ENCODE measurements at regions not wholly inside any gene's neighbourhood (a gene's known extent, or its start where the extent isn't known, plus 50 kb on each side); places are given as distances from the start of the nearest gene placed in this dataset.

- no peak for DNase-seq
Observed at GRCh38 chr1:234746798-234747196, 136.8 kb upstream of the IRF2BP2 start.

DNA sequence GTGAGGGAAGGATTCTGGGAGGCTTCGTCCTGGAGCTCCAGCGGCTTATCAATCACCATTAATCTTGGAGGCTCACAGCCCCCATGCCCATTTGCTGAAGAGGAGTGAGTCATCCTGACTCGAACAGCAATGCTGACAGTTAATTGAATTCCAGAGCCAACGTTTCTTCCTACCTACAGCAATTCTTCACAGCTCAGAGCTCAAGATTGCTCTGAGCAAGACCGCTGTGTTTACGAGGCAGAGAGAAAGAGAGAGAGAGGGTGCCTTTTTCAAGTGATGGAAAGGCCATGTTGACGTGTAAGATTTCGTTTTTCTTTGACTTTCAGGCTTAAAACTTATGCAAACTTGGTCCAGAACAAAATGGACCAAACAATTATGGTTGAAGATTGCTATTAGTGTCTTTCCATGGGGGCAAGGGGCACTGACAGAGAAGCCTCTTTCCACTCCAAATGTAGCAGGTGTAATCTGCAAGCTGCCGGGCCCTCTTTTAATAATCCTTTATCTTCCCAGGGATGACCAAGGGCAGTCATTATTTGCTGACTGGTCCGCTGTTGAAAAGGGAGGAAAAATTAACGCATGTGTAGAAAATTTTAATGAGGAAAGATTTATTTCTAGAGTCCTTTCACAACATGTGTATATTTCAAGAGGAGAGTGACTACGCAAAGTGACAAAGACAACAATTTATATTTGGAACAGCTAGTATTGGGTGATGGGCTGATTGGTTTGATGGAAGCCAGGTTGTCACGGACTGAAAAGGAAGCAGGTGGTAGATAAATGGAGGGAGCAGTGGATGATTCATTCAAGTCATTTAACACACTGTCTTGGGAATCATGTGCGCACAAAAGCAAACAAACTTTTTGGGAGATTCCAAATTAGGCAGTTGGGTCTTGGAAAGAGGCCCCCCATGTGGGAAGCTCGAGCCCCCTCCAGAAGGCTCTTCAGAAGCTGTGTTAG, 136.1 kb upstream of the IRF2BP2 start:
- DNase-seq: no peak

GRCh38 chr1:234745276-234745675, 135.3 kb upstream of the IRF2BP2 start:
- no peak for DNase-seq

DNA sequence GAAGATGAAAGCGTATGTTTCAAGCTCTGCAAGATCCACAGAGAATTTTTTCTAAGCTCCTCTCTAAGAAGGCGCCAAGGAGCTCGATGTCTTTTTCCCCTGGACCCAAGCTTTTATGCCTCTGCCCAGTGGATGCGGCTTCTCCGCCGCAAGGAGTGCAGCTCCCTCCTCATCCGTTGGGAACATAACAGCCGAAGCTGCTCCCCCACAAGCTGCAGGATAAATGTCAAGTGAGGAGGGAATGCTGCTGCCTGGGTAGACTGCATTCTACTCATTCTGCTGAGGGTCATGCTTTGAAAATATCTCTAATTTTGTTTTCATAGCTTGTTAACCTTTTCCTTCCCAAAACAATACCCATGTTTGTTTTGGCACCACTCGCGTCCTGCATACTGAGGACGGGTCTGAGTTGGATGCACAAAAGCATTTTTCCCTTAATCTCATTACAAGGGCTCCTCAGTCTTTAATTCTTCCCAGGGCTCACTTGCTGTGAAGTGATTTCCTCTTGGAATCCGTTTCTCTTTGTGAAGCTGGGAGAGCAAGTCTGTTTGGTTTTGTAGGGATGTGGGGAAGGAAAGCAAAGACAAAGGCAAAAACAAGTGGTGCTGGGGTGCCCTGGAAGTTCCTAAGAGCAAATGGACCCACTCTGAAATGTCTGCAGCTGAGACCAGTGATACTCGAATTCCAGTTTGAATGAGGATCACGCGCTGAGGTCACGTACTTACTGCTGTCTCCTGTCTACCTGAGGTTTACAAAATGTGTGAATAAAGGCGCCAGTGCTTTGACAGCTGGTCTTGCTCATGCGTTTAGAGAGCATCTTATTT, 134.0 kb upstream of the IRF2BP2 start:
- DNase-seq: no peak

DNA sequence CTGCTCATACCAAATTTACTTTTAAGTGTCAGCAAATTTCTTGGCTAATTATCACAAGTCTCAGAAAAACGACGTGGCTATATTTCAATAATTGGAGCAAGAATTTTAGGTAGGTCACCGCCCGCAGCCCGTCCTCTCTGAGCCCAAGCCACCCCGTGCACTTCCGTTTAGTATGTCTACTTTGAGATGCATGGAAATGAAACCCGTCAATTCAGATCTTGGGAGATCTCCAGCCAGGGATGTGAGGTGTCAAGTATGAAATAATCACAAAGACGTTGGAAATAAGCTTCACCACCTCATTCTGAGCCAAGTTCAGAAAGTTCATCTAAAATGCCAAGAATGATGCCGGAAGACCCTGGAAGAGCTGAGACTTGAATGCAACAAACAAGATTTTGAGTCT, 132.6 kb upstream of the IRF2BP2 start:
- no peak for DNase-seq

DNA sequence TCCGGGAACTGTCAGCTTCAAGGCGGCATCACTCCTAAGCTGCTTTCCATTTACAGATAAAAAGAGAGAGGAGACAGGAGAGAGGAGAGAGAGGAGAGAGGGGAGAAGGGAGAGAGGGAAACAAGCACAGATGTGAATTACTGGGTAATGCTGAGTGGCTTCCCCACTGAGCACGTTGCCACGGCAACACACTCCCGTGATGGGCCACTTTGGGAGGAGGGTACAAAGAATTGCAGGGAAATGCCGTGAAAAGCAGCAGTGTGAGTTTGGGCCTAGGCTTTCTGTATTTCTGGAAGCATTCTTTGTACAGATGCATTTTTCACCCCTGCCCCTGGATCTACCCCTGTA, 128.0 kb upstream of the IRF2BP2 start:
- no peak for DNase-seq

DNA sequence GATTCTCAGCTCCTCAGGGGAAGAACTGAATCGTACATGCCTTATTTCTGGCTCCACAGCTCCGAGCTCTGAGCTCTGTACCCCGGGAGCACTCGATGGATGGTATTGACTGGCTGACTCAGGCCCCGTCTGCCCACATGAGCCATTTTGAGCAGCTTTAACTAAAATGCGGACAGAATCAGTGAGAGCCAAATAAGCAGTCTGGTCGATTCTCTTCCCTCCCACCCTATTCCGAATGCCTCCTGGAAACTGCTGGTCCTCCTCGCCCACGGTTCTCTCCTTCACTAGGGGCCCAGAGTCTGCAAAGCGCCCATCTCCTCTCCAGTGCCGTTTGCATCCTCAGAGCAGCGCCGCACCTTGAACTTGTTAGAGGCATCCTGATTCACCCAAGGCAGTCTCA, 125.9 kb upstream of the IRF2BP2 start:
- DNase-seq: no peak

DNA sequence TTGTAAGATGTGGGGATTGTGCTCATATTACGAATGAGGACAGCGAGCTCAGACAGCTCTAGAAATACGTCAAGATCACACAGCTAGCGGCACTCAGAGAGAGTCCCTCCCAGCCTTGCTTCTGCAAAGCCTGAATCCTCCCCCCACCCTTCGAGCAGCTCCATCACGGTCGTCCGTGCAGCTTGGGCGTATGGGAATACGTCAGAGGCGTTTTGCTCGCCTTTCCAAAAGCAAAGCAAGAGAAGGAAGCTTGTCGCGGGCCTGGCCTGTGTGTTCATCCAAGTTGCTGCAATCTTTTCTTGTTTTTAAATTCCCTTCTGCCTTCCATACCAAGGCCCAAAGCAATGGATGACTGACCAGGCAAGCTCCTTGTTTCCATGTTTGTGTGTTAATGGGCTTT, 125.5 kb upstream of the IRF2BP2 start:
- no peak for DNase-seq

DNA sequence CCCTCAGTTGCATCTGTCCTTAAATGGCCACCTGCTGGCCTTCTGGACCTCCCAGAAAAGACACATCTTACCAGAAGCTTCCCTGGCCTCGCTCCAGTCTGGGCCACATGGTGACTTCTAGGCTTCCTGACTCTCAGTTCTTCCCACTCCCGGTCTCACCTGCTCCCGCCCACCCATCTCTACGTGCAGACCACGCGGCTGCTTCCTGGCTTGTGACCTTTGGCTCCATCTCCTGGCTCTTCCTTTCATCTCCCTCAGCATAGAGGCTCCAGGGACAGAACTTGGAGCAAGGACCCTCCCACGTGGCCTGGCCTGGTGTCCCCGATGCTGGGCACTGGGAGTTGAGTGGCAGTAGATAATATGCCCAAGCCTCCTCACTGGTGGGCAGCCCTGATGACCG, 124.9 kb upstream of the IRF2BP2 start:
- no peak for DNase-seq

DNA sequence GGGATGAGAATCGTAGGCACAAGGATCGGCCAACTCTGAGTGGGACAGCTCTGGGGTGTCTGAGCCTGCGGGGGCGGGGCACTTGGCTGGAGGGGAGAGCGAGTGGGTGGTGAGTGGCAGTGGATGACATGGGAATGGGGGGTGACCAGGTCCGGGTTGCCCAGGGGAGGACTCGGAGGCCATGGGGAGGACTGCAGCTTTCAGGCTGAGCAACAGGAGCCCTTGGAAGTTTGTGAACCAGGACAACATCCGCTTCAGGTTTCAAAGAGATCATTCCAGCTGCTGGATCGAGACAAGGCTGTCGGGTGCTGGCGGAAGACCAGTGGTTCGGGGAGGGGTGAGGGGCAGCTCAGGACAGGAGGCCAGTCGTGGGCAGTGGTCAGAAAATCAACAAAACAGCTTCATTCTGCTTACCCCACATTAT, 124.4 kb upstream of the IRF2BP2 start:
- no peak for DNase-seq

DNA sequence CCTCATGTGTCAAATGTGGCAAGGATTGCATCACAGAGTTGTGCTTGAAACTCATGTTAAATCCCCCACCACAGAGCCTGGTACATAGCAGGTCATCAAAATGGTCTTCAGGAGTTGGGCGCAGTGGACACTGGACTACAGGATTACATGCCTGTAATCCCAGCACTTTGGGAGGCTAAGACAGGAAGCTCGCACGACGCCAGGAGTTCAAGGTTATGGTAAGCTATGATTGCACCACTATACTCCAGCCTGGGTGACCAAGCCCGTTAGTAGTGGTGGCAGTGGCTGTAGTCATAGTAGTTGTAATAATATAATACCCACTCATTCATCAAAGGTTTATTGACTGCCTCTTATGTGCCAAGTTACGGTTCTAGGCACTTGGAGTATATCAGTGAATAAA, 123.4 kb upstream of the IRF2BP2 start:
- DNase-seq: no peak

DNA sequence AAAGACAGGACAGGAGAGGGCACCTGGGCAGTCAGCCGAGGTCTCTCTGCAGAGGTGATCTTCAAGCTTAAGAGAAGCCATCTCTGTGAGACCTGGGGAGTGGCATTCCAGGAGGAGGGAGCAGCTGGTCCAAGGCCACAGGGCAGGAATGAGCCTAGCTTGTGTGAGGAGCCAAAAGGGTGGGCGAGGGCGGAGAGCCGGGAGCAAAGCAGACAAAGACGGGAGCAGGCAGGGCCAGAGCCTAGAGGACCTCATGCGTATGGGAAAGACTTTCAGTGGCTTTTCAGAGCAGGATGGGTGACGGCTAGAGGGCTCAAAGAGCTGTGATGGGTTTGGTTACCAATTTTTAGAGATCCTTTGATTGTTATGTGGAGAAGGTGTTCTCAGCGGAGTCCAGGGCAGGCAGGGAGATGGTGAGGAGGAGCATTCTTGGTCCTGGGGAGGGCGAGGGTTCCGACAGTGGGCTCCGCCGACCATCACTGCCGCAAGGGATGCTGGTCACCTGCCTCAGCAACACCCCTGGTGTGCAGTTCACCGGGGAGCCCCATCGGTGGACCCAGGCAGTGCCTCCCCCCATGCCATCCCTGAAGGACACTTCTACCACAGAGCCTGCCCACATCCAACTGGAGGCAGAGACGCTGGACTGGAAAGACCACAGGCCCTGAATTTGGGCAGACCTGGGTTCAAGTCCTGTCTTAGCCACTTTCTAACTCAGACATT, 122.9 kb upstream of the IRF2BP2 start:
- no peak for DNase-seq

DNA sequence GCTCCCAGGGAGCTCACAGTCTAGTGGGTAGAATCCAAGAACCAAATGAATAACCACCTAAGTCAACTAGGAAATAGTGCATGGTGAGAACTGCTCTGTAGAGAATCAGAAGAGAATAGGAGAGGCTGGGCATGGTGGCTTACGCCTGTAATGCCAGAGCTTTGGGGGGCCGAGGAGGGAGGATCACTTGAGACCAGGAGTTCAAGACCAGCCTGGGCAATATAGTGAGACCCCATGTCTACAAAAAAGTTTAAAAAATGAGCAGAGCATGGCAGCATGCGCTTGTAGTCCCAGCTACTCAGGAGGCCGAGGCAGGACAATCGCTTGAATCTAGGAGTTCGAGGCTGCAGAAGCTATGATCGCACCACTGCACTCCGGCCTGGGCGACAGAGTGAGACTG, 122.3 kb upstream of the IRF2BP2 start:
- DNase-seq: no peak

DNA sequence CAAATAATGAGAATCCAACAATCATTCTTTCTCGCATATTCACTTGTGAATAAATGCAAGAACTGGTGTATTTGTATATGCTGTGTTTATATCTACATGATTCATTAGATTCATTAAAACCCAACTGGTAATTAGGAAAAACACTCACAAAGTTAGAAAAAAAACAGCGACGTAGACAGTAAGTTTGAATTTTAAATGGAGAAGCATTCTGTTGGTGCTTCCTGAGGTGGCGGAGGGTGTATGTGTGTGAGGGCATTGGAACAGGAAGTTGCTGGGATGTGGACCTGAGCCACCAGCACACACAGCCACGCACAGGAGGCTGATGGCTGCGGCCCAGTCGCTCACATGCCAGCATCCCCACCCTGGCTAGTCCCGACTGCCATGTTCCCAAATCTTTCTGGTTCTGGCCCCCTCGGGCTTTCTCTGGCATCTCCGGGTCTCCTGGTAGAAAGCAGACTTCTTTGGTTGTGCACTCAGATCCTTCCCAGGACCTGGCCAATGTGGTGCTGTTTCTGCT, 121.6 kb upstream of the IRF2BP2 start:
- no peak for DNase-seq

- no peak for DNase-seq
Observed at GRCh38 chr1:234730770-234731568, 121.0 kb upstream of the IRF2BP2 start.

DNA sequence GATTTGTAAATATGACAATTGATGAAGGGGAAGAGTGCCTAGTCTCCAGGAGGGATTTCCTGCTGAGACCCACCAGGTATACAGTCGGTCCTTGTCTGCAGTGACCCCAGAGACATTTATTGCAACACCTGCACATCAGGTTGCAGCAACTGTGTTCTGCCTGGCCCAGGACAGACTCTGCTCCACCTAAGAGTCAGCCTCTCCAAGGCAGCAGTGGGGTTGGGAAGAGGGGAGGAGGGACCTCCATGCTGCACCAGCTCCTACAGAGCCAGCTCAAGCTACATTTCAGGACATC, 120.4 kb upstream of the IRF2BP2 start:
- no peak for DNase-seq

DNA sequence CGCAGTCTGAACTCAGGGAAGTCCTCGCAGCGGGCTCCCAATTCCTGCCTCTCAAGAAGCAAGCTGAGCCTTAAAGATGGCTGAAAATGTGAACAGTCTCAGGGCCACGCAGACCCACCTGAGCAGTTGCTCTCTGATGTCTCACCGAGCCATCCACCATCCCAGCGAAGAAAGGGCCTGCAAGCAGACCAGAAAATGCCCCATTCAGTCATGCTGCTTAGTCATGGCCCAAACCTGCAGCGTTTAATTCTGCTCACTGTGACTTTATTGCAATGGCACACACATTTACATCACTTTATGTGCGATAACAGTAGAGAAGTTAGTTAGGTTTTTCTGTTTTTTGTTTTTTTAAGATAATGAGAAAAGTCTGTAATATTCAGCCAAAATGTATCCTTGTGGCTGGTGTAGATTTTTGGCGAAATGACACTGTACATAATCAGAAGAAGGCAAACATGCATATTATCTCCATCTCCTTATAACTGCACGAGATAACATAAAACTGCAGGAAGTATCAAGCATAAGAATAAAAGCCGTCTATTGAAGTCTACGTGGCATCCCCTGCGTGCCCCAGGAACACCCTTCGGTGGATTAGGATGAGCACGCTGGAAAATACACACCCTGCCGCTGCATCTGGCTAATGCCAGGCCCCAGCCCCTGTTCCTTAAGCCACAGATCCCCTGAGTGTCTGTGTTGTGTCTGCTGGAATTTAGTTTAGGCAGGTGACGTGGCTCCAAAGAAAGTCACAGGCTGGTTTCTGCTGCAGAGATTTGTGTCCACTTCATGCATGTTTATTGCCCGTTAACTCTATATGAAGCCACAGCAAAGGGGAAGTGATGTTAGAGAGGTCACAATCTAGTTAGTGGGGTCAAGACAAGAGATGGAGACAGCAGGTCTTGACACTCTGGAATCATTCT, 119.8 kb upstream of the IRF2BP2 start:
- no peak for DNase-seq

DNA sequence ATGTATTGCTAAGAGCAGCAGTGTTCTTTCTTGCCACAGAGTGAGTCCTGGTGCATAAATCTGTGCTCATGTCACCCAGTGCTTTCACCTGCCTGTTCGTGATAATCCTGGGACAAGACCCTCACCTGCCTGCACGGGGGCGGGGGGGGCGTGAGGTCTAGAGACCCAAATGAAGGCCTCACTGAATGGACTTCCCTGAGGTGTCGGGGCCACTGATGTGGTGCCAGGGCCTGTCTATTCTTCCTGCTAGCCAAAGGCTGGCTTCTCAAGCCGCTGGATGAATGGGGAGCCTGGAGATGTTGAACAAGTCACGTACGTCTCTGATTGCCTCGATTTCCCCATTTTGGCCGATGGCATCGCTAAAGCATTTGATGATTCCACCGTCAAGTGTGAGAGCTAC, 118.8 kb upstream of the IRF2BP2 start:
- DNase-seq: no peak

- DNase-seq: no peak
Observed at GRCh38 chr1:234727018-234727940, 117.3 kb upstream of the IRF2BP2 start.

DNA sequence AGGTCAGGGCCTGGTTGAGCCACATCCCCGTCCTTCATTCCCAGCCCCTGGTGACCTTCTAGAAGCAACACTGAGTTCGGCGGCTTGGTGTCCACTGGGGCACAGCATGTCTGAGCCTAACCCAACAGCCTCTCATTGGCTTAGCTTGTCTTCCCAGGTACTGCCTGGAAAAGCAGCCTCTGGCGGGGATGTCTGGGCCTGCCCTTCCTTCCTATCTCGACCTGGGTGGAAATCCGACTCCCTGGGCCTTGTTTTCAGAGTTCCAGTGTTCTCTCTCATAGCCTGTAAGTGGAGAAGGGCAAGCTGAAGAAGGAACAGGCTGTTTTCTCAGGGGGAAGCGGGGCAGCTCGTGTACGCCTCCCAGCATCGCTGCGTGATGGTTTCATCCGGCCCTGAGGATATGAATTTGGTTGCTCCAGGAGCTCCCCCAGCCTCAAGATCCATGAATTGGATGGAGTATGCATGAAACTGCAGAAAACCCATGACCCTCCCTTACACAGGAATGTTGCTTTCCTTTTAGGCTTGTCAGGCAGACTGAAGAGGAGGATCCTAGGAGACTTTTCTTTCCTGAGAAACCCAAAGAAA, 116.5 kb upstream of the IRF2BP2 start:
- DNase-seq: no peak

Data from hindlimb muscle (tissue), 1 donor.